ENCODE measurements at regions not wholly inside any gene's neighbourhood (a gene's known extent, or its start where the extent isn't known, plus 50 kb on each side); places are given as distances from the start of the nearest gene placed in this dataset.

- DNase-seq (ENCODE audit: low read depth in 1 of 2, low spot score in 1 of 2) = no peak
These were observed 406.4 kb upstream of the PROK2 start for GRCh38 chr3:72191209-72191960.

- DNase-seq (ENCODE audit: low read depth in 1 of 2, low spot score in 1 of 2) = no peak
These were observed 405.1 kb upstream of the PROK2 start for GRCh38 chr3:72190050-72190449.

GRCh38 chr3:72189339-72189738, 404.4 kb upstream of the PROK2 start:
- DNase-seq (ENCODE audit: low read depth in 1 of 2, low spot score in 1 of 2) = no peak

GRCh38 chr3:72188536-72188935, 403.6 kb upstream of the PROK2 start:
- no peak for DNase-seq (ENCODE audit: low read depth in 1 of 2, low spot score in 1 of 2)

GRCh38 chr3:72187131-72187530, 402.2 kb upstream of the PROK2 start:
- no peak for DNase-seq (ENCODE audit: low read depth in 1 of 2, low spot score in 1 of 2)

- no peak for DNase-seq (ENCODE audit: low read depth in 1 of 2, low spot score in 1 of 2)
These were observed 401.5 kb upstream of the PROK2 start for GRCh38 chr3:72186400-72186855.

GRCh38 chr3:72185549-72186399, 400.8 kb upstream of the PROK2 start:
- DNase-seq (ENCODE audit: low read depth in 1 of 2, low spot score in 1 of 2) = no peak

- DNase-seq (ENCODE audit: low read depth in 1 of 2, low spot score in 1 of 2) = no peak
These were observed 398.5 kb upstream of the PROK2 start for GRCh38 chr3:72183489-72183888.

GRCh38 chr3:72182206-72182605, 397.3 kb upstream of the PROK2 start:
- no peak for DNase-seq (ENCODE audit: low read depth in 1 of 2, low spot score in 1 of 2)

GRCh38 chr3:72181251-72181650, 396.3 kb upstream of the PROK2 start:
- no peak for DNase-seq (ENCODE audit: low read depth in 1 of 2, low spot score in 1 of 2)

- no peak for DNase-seq (ENCODE audit: low read depth in 1 of 2, low spot score in 1 of 2)
These were observed 395.5 kb upstream of the PROK2 start for GRCh38 chr3:72180405-72180804.

GRCh38 chr3:72179107-72179464, 394.1 kb upstream of the PROK2 start:
- DNase-seq (ENCODE audit: low read depth in 1 of 2, low spot score in 1 of 2) = no peak

- DNase-seq (ENCODE audit: low read depth in 1 of 2, low spot score in 1 of 2) = no peak
These were observed 393.6 kb upstream of the PROK2 start for GRCh38 chr3:72178463-72179106.

- no peak for DNase-seq (ENCODE audit: low read depth in 1 of 2, low spot score in 1 of 2)
These were observed 392.4 kb upstream of the PROK2 start for GRCh38 chr3:72177075-72178050.

- no peak for DNase-seq (ENCODE audit: low read depth in 1 of 2, low spot score in 1 of 2)
These were observed 391.6 kb upstream of the PROK2 start for GRCh38 chr3:72176537-72177041.

GRCh38 chr3:72175296-72175858, 390.4 kb upstream of the PROK2 start:
- no peak for DNase-seq (ENCODE audit: low read depth in 1 of 2, low spot score in 1 of 2)

- DNase-seq (ENCODE audit: low read depth in 1 of 2, low spot score in 1 of 2) = no peak
These were observed 389.9 kb upstream of the PROK2 start for GRCh38 chr3:72174890-72175289.

GRCh38 chr3:72174040-72174439, 389.1 kb upstream of the PROK2 start:
- no peak for DNase-seq (ENCODE audit: low read depth in 1 of 2, low spot score in 1 of 2)

GRCh38 chr3:72171946-72172345, 387.0 kb upstream of the PROK2 start:
- no peak for DNase-seq (ENCODE audit: low read depth in 1 of 2, low spot score in 1 of 2)

- DNase-seq (ENCODE audit: low read depth in 1 of 2, low spot score in 1 of 2) = no peak
These were observed 386.5 kb upstream of the PROK2 start for GRCh38 chr3:72171463-72171881.
